Choroid plexus epithelial cell (primary cell): ENCODE measurements at regions not wholly inside any gene's neighbourhood (a gene's known extent, or its start where the extent isn't known, plus 50 kb on each side); places are given as distances from the start of the nearest gene placed in this dataset.

Source experiments
- DNase-seq: peaks from one replicate; pipeline ENCODE4 v3.0.0-alpha.2; 2010; ENCODE audit warnings: low read depth
- H3K4me3 ChIP-seq: 2 replicates; pipeline ENCODE4 v1.5.1; 2011; ENCODE audit warnings: low read depth, mild to moderate bottlenecking, control low read depth, low read length, moderate library complexity
- TF ChIP-seq, protein P1 (sequence below): conservative IDR thresholded peaks from 2 replicates; pipeline ENCODE4 v1.5.1; 2011; ENCODE audit warnings: low read depth, mild to moderate bottlenecking, control low read depth, inconsistent platforms, low read length, moderate library complexity

DNA sequence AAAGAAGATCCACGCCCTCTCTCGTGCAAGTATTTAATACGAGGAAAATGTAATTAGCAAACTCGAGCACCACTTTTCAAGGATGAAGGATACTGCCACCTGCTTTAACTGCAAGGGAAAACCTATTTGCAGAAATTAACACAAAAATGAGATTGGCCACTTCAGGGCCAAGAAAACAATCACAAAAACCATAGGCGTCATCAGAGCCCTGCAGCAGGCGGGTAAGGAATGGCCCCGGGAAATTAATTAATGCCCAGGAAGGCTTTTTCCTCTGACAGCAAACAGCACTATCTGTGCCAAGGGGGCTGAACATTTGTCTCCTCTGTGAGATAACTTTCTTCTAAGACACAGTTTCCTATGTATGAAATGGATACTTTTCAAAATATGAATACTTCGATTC lies 255.7 kb downstream of the CTTN start:
- H3K4me3 ChIP-seq, result no peak overlapping the region
- DNase-seq, result no peak
- TF ChIP-seq, protein P1, sequence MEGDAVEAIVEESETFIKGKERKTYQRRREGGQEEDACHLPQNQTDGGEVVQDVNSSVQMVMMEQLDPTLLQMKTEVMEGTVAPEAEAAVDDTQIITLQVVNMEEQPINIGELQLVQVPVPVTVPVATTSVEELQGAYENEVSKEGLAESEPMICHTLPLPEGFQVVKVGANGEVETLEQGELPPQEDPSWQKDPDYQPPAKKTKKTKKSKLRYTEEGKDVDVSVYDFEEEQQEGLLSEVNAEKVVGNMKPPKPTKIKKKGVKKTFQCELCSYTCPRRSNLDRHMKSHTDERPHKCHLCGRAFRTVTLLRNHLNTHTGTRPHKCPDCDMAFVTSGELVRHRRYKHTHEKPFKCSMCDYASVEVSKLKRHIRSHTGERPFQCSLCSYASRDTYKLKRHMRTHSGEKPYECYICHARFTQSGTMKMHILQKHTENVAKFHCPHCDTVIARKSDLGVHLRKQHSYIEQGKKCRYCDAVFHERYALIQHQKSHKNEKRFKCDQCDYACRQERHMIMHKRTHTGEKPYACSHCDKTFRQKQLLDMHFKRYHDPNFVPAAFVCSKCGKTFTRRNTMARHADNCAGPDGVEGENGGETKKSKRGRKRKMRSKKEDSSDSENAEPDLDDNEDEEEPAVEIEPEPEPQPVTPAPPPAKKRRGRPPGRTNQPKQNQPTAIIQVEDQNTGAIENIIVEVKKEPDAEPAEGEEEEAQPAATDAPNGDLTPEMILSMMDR, result no peak

DNA sequence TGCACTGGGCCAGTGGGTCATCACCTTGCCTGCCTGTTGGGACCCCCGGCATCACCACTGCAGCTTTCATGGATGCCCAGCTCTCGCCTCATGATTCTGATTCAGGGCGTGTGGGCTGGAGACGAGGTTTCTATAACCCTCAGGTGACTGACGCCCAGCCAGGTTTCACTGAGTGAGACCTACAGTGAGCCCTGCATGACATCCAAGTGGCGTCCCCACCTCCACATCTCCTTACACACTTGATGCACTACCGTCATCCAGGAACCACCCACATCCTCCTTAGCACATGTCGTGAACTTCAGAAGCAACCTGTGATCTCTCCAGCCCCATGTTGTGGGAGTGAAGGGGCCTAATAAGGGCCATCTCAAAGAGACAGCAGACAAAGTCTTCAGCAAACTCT lies 257.5 kb downstream of the CTTN start:
- H3K4me3 ChIP-seq, result no peak overlapping the region
- TF ChIP-seq, protein P1, result no peak

DNA sequence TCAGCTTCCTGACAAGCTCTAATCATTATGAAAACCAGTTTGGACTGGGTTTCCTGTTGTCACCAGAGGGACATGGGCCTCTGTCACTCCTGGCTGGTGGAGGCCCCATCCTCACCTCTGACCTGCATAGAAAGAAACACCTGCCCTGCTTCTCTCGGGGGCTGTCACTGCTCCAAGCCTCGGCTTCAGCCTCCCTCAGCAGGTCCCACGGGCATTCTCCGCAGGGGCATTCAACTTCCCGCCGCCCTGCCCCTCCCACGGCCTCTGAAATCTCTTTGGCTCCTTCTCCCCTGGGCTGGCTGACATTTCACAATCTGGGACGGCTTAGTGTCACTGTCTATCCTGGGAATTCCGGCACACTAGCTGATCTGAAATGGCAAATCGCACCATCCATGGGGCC lies 257.9 kb downstream of the CTTN start:
- TF ChIP-seq, protein P1, result no peak
- no peak overlapping the region for H3K4me3 ChIP-seq
- DNase-seq, result no peak

More for the DNA sequence above, 257.5 kb downstream of the CTTN start:
- no peak for DNase-seq

DNA sequence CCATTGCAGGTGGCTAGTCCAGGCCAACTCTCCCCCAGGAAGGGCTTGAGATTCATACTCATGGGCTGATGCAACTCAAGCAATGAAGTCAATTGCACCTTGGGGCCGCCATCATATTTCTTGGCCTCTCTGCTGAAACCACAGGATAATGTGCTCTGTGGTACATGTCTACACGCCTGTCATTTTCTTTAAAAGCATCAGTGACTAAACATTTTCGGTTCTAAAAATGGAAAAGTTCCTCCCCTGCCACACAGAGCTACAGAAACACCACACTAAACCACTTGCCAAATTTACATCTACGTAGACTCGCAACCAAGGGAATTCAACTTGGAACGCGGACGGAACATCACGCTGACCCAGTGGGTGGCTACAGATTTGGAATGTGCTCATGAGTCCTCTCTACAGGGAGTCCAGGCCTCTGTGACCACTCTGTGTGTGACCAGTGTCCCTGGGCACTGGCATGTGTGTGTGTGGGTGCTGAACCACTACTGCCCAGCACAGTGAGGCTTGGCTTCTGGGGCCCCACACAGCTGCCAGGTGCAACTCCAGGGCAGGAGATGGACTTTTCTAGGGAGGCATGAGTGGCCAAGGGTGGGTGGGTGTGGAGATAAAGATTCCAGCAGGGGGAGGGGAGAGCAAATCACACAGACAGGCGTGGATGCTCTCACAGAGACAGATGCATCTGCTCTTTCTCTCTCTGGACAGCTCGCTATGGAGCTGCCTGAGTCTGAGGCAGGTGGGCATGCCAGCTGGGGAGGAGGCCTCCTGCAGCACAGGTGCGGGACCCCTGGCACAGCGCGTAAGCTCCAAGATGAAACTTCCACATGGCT lies 261.9 kb downstream of the CTTN start:
- DNase-seq, result no peak
- TF ChIP-seq, protein P1, result no peak
- H3K4me3 ChIP-seq, result no peak overlapping the region

DNA sequence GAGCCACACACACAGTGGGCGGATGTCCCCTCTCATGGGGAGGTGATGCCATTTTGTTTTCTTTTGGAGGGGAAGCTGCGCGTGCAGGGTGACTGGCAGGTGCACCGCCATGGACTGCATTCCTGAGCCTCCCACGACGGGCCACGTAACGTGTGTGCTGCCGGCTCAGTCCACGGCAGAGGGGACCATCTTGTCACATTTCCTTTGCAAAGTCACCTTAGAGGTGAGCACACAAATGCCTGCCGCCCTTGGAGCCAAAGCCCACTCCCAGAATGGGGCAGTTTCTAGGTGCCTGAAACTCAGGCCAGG lies 262.5 kb downstream of the CTTN start:
- H3K4me3 ChIP-seq, result no peak overlapping the region
- no peak for DNase-seq
- TF ChIP-seq, protein P1, result no peak

DNA sequence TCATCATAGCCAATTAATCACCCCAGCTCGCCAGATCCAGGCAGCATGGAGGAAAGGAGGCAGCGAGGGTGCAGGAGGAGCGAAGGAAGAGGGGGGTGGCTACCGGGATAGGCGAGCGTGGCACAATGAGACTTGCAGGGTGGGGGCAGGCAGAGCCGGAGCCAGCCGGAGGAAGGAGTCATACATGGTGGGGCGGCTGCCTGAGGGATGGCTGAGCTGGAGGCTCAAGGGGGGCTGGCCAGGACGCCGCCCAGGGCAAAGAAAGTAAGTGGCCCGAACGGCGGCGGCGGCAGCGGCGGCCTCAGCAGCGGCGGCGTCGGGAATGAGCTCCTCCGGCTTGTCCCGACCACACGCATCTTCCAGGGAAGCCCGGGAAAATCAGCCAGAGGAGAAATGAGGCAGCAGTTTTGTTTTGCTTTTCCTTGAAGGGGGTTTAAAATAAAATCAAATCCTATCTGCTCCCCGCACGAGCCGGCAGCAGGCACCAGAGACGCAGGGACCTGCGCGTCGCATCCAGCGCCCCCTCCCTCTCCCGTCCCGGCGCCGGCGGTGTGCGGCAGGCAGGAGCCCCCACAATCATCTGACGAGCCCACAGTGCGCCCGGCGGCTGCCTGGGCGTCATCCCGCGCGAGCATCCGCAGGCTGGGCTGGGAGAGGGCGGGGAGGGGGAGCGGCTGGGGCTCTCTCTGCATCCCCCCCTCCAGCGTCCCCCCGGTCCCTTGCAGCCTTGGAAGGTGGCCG lies 263.6 kb downstream of the CTTN start:
- H3K4me3 ChIP-seq, result no peak overlapping the region
- TF ChIP-seq, protein P1, result no peak
- no peak for DNase-seq
